ENCODE measurements at regions not wholly inside any gene's neighbourhood (a gene's known extent, or its start where the extent isn't known, plus 50 kb on each side); places are given as distances from the start of the nearest gene placed in this dataset.

- in situ Hi-C loops (cut with HindIII; ENCODE audit: low sequenced_read_pairs) = no loop called here
Observed at GRCh38 chr15:101590785-101591184, 61.4 kb downstream of the TM2D3 start.

DNA sequence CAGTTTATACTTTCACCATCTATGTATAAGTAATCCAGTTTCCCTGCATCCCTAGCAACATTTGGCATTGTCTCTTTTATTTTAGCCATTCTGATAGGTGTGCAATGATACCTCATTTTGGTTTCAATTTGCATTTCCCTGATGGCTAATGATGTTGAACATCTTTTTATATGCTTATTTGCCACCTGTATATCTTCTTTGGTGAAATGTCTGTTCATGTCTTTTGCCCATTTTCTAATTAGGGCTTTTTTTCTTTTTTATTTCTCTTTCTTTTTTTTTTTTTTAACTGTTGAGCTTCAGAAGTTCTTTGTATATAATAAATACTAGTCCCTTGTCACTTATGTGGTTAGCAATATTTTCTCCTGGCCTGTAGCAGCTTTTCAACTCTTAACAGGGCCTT is 68.9 kb downstream of the TM2D3 start:
- in situ Hi-C loops (cut with HindIII; ENCODE audit: low sequenced_read_pairs) = no loop called here

- in situ Hi-C loops (cut with HindIII; ENCODE audit: low sequenced_read_pairs) = no loop called here
Observed at GRCh38 chr15:101580431-101580830, 71.8 kb downstream of the TM2D3 start.

GRCh38 chr15:101579631-101580163 is 72.5 kb downstream of the TM2D3 start:
- in situ Hi-C loops (cut with HindIII; ENCODE audit: low sequenced_read_pairs) = no loop called here

- in situ Hi-C loops (cut with HindIII; ENCODE audit: low sequenced_read_pairs) = no loop called here
Observed at GRCh38 chr15:101578443-101578894, 73.7 kb downstream of the TM2D3 start.

DNA sequence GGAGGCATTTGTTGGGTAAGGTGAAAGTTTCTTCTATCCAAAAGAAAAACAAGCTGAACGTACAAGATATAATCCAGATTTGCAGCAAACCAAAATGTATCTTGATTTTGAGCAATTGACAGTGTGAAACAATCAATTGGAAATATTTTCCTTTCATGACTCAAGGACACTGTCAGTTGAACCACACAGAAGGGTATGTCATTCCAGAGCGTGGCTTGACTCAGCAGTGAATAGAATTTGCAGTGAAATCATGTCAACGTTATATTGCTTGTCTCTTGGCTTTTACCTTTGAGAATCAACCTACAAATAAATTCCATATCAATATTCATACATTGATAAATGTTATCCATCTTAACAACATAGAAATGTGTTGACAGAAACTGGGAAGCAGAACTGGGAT is 78.2 kb downstream of the TM2D3 start:
- in situ Hi-C loops (cut with HindIII; ENCODE audit: low sequenced_read_pairs) = no loop called here

GRCh38 chr15:101570241-101570640 is 80.7 kb upstream of the PCSK6 start:
- in situ Hi-C loops (cut with HindIII; ENCODE audit: low sequenced_read_pairs) = no loop called here

GRCh38 chr15:101568821-101569555 is 79.5 kb upstream of the PCSK6 start:
- in situ Hi-C loops (cut with HindIII; ENCODE audit: low sequenced_read_pairs) = loop anchor here (10.0 kb wide), 1 partner anchor 54 kb away; no protein-coding TSS in a partner anchor

- in situ Hi-C loops (cut with HindIII; ENCODE audit: low sequenced_read_pairs) = loop anchor here (10.0 kb wide), 1 partner anchor 54 kb away; no protein-coding TSS in a partner anchor
Observed at GRCh38 chr15:101568309-101568708, 78.8 kb upstream of the PCSK6 start.

- in situ Hi-C loops (cut with HindIII; ENCODE audit: low sequenced_read_pairs) = loop anchor here (10.0 kb wide), 1 partner anchor 52 kb away; no protein-coding TSS in a partner anchor
Observed at GRCh38 chr15:101566748-101567488, 77.4 kb upstream of the PCSK6 start.

GRCh38 chr15:101565377-101565776 is 75.9 kb upstream of the PCSK6 start:
- in situ Hi-C loops (cut with HindIII; ENCODE audit: low sequenced_read_pairs) = loop anchor here (10.0 kb wide), 1 partner anchor 51 kb away; no protein-coding TSS in a partner anchor

GRCh38 chr15:101563176-101563796 is 73.8 kb upstream of the PCSK6 start:
- in situ Hi-C loops (cut with HindIII; ENCODE audit: low sequenced_read_pairs) = loop anchor here (10.0 kb wide), 1 partner anchor 48 kb away; no protein-coding TSS in a partner anchor

DNA sequence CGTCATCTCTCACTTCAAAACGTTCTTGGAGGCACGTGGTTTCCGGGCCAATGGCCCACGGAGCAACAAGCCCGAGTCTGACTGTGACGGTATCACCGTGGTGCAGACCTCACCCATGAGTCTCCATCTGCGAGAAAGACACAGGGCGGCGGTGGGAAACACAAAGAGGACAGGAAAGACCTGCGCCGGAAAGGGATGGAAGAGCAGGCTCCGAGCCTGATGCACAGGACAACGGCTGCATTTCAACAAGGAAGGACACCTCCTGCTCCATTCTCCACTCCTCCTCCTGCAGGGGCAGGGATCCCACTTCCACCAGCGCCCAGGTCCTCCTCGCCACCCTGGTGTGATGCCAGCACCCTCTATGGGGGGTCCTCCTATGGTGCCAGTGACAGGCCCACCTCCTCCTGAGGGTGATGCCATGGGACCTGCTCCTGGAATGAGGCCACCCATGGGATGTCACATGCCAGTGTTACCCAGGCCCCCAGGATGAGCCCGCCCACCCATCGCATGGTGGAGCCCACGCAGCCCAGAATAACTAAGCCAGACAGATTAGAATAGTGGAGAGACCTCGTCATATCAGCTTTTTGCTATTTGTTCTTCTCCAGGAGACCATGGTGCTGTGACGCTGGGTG is 73.0 kb upstream of the PCSK6 start:
- in situ Hi-C loops (cut with HindIII; ENCODE audit: low sequenced_read_pairs) = loop anchor here (10.0 kb wide), 1 partner anchor 48 kb away; no protein-coding TSS in a partner anchor

DNA sequence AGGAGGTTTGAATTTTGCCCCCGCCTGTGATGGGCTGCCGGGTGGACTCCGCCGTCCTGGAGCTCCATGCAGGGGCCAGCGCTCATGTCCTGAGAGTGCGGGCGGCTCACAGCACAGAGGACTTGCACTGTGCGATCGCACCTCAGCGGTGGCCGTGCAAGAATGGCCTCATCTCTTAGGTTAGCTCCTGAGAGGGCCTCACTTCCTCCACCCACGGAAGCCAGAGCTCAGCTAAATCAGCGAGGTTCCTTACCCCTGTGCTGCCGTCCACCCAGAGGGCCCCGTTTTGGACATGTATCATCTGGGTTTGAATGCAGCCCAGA is 72.0 kb upstream of the PCSK6 start:
- in situ Hi-C loops (cut with HindIII; ENCODE audit: low sequenced_read_pairs) = loop anchor here (10.0 kb wide), 1 partner anchor 47 kb away; no protein-coding TSS in a partner anchor

DNA sequence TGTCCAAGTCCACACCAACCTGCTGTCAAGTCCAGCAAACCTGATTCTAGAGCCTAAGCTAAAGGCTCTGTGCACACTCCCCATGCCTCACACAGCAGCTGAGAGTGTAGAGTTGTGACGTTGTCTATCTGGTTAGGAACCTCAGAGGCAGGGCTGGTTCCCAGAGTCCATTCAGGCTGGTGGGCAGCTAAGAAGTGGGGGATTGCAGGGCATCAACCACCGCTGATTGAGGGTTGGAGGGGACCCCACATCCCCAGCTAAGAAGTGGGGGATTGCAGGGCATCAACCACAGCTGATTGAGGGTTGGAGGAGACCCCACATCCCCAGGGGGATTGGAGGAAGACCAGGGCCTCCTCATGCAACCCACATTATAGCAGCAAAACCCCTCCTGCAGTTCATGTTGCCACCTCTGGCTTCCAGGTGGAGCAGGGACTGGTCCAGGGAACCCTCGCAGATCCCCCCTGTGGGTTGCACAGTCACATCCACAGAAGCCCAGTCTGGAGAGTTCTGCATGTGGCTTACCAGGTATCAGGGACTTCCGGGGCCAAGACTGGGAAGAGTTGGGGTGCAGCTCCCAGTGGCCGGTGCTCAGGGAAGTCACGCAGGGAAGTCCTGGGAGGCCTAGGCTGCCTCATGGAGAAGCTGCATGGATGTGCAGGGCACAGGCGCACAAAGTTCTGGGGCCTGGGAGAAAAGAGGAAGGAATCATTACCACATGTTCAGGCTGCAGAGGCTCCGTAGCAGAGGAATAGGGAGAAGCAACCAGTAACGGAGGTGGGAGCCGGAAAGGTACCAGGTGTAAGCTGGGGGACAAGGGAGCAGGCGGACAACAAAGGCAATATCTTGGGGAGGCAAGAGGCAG is 71.4 kb upstream of the PCSK6 start:
- in situ Hi-C loops (cut with HindIII; ENCODE audit: low sequenced_read_pairs) = loop anchor here (10.0 kb wide), 1 partner anchor 46 kb away; no protein-coding TSS in a partner anchor

GRCh38 chr15:101559952-101560351 is 70.4 kb upstream of the PCSK6 start:
- in situ Hi-C loops (cut with HindIII; ENCODE audit: low sequenced_read_pairs) = loop anchor here (10.0 kb wide), 1 partner anchor 45 kb away; no protein-coding TSS in a partner anchor

DNA sequence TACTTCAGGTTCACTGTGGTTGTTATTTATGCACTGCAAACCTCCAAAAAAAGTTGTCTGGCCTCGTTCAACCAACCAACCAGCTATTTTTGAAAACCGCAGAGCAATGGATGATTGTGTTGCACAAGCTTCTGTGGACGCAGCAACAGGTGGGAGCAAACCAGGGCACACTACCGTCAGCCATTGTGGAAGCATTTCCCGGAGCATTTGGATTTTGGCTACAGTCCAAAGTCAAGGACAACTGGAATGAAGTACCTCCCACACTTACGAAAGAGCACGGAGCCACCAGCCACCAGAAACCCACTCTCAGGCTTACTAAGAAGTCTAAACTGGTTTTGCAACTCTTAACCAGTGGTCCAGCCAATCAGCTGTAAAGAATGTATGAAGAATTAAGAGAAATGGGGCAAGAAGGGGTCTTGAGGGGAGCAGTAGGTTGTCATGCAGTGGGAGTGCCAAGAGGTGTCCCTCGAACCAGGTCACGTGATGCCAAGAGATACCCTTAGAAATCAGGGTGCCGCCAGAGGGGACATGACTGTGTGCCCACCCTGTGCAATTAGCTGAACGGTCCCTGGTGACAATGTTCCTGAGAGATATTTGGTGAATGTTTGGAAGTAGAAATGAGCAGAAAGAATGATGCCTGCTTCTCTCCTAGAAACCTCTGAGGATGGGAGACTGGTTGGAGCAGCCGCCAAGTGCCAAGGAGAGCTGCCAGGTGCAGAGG is 68.9 kb upstream of the PCSK6 start:
- in situ Hi-C loops (cut with HindIII; ENCODE audit: low sequenced_read_pairs) = no loop called here

GRCh38 chr15:101556273-101556672 is 66.8 kb upstream of the PCSK6 start:
- in situ Hi-C loops (cut with HindIII; ENCODE audit: low sequenced_read_pairs) = no loop called here

All from DLD1 (cell line).